Kasumi-1 (cell line): ENCODE measurements at regions not wholly inside any gene's neighbourhood (a gene's known extent, or its start where the extent isn't known, plus 50 kb on each side); places are given as distances from the start of the nearest gene placed in this dataset.
"Not testable (repeated sequence)": the region's sequence is repeated elsewhere in the genome, so short reads cannot be mapped to it uniquely, and the experiment has no call there.

Source experiments
- DNase-seq, 2 experiments: peaks; one replicate each; lab custom pipeline; 2025; lab: John Stamatoyannopoulos, UW

GRCh38 chr18:1846640-1847039 is 724.7 kb downstream of the METTL4 start:
- DNase-seq, result peak in 1 of 2 experiments; percentile 2

DNA sequence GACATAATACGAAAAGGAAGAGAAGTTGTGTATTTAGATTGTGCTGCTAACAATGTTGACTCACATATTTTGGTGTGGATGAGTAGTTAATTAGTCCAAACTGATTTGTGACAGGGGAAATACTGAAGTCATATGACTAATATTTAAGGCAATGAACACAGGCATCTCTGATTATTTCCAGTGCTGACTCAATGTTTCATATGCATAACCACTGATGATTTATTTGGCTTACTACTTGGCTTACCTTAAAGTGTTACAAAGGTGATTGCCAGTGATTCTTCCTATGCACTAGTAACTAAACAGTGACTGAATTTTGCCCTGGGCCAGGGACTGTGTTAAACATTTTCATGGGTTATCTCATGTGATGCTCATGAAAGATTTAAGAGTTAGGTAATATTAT is 722.6 kb downstream of the METTL4 start:
- no peak for DNase-seq

GRCh38 chr18:1849386-1849785 is 721.9 kb downstream of the METTL4 start:
- DNase-seq, result no peak

DNA sequence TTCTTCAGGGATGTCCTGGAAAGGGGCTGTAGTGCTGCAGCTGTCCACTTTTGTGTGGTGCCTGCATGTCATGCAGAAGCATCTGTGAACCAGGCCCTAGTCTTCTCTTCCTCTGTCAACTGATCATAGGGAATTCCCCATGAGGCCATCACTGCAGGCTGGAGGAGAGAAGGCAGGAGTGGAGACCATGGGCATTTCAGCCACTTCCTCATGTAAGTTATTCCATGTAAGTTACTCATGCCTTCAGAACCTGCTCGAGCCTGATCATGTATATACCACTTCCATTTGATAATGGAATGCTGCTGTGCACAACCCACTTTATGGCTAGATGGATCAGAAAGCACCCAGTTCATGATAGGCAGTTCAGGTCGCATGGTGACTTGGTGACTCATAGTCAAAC is 714.0 kb downstream of the METTL4 start:
- DNase-seq, result not testable (repeated sequence)

DNA sequence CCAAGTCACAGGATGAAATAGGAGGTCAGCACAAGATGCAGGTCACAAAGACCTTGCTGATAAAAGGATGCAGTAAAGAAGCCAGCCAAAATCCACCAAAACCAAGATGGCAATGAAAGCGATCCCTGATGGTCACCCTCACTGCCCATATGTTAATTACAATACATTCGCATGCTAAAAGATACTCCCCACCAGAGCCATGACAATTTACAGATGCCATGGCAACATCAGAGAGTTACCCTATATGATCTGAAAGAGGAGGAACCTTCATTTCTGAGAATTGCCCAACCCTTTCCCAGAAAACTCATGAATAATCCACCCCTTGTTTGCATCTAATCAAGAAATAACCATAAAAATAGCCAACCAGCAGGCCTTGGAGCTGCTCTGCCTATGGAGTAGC is 709.8 kb downstream of the METTL4 start:
- no peak for DNase-seq

GRCh38 chr18:1865869-1866268 is 705.4 kb downstream of the METTL4 start:
- no peak for DNase-seq

GRCh38 chr18:1872274-1872673 is 699.0 kb downstream of the METTL4 start:
- DNase-seq, result no peak

- no peak for DNase-seq
Observed at GRCh38 chr18:1875219-1875618, 696.1 kb downstream of the METTL4 start.

GRCh38 chr18:1884623-1885022 is 686.7 kb downstream of the METTL4 start:
- DNase-seq, result no peak

GRCh38 chr18:1891641-1892040 is 679.7 kb downstream of the METTL4 start:
- no peak for DNase-seq

GRCh38 chr18:1892191-1892590 is 679.1 kb downstream of the METTL4 start:
- DNase-seq, result no peak

DNA sequence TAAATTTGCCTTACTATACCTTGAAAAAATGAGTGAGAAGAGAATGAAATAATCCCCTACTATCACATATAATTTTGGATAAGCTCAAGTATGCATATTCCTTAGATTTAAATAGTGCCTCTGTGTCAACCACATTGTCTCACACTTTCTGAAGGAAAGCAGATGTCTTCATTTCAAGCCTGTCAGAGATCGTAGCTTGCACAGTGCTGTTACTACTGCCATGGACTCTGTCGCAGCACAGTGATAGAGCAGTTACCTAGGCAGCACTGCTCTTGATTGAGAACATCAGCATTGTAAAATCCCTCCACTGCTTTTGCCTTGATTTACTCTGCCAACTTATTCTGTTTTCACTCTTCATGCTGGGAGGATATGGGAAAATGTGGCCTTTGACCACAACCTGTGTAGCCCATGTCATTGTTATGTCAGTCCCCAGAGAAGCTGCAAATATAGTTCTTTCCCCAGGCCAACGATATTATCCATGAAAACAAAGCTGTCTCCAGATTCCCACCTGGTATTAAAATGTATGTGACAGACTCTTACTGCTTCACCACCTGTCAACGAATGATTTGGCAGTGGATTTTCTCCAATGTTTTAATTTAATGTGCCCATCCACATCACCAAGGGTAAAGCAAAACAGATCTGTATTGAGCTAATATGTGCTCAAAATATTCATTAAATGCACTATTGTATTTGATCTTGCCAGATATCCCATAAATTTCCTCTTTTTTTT is 675.7 kb downstream of the METTL4 start:
- no peak for DNase-seq

- DNase-seq, result no peak
Observed at GRCh38 chr18:1906421-1906820, 664.9 kb downstream of the METTL4 start.

DNA sequence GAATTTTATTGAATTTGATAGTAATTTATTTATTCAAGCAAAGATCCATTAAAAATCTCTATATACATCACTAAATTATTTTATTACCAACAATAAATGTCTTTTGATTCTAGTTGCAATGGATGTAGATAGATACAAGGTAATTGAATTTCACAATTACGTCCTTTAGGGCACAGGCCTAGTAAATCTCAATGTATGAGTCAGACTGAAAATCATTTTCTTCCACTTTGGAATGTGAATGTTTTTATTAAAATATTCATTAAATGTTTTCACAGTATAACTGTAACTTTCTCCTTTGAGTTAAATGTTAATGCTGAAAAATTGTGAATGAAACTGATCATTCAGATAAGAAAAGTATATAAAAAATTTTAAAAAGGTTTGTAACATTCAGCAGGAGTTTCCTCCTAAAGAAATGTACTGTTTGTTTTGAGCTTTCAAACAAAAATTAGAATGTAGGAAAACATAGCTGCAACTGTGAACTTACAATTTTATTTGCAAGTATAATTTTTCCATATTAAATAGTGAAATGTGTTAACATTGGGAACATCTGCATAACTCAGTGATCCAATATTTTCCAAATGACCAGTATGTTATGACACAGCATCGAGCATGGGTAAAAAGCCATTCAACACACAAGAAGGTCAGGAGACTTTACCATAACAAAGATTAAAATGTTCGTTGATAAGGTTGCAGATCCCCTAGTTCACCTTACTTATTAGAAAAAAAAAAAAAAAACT is 663.7 kb downstream of the METTL4 start:
- no peak for DNase-seq

DNA sequence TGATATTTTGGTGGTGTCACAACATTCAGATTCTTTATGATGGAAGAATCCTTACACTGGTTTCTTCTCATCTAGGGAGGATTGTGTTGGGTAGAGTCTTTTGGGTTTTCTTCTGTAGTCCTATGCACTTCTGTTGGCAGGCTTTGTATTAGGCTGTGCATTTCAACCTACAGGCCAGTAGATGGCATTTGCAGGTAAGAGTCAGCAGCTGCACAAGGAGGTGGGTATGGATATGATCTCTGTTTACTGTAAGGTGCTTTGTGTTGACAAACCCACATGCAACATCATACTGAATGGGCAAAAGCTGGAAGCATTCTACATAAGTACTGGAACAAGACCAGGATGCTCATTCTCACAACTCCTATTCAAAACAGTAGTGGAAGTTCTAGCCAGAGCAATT is 656.8 kb downstream of the METTL4 start:
- peak; percentile 44 to 51 for DNase-seq

DNA sequence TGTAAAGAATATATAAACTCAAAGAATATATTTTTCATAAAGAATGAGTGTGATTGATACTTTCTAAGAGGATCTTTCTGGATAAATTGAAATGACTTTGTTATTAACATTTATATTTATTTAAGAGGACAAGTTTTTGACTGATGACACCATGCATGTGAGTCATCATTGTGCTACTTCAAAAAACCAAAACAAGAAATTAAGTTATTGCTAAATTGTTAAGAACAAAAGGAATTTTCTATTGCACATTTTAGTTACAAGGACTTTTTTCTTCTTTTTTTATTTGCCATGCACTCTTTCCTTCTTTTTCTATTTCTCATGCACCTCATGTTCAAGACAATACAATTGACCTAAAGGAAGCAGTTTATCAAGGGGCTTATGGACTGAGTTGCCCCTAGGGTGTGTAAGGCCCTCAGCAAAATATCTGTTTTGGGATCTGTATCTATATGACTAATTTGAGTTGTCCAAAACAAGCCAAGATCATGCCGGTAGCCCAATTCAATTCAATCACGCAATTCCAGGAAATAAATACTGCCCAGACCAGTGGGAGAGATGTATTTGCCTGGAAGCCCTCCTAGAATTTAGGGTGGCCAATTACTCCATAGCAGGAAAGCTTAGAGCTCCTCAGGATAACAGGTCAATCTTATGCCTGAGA is 654.3 kb downstream of the METTL4 start:
- no peak for DNase-seq

- no peak for DNase-seq
Observed at GRCh38 chr18:1917569-1917968, 653.7 kb downstream of the METTL4 start.

DNA sequence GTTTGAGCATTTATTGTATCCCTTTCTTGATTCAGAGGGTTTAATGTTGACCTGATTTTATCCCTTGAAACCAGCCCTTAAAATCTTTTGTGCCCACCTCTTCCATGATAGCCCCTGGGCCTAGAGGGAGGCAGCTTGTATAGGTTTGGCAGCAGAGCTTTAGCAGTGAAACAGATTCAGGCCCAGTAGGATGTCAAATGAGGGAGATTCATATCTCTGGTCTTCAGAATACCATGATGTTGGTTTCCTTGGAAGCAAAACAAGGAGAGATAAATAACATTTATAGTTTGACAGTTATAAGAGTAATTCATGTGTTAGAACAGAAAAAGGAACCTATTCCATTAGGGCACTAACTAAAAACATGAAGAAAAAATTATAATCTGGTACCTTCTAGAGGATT is 649.2 kb downstream of the METTL4 start:
- no peak for DNase-seq

GRCh38 chr18:1928711-1929110 is 642.6 kb downstream of the METTL4 start:
- DNase-seq, result no peak

- no peak for DNase-seq
Observed at GRCh38 chr18:1929720-1930119, 641.6 kb downstream of the METTL4 start.

DNA sequence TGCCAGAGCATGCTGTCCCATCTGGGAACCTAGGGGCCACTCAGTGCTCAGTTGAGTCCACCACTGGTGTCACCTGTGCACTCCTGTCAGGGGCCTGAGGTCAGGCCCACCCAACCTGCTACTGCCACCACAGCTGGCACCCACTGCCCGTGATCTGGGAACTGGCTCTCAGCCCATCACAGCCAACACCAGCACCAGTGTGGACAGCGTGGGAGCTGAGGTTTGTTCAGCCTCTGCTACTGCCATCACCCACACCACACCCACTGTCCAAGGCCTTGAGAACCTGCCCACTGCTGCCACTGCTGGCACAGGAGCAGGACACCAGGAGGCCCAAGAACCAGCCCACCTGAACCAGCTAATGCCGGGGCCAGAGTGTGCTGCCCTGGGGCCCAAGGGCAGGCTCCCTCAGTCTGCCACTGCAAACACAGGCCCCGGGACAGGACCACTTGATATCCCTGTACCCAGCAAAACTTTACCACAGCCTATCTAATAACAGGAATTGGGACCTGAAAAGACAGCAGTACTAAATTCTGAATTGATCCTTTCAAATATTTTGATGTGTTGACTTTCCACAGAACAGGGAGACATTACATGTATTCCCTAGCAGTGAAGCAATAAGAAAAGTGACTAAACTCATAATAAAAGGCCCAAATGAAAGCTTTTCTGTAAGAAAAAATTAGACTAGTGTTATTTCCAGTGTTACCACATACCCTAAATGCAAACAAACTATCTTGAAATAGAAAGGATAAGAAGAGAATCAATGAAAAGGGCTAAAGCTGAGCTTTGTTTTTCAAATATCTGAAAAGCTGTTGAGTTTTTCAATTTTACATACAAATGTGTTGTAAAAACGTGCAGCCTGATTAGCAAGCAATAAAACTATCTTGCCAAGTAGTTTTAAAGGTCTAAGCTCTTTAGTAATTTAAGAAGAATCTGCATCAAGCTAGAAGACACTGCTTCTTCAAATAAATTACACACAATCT is 640.7 kb downstream of the METTL4 start:
- DNase-seq, result no peak

DNA sequence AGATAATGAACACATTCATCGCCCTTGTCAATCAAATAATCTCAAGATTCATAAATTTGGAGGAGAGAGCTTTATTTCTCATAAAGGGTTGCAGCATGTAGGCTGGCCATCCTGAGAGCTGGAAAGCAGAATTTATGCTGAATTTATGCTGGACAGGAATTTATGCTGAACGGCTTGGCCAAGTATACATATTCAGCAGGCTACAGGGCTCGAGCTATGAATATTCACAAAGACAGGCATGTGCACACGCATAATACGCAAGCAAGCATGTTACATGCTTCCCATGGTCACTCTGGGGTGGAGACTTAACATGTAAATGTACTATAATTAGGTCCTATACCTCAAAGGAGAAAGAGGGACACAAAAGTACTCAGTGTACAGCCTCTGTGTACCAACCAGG is 618.8 kb downstream of the METTL4 start:
- no peak for DNase-seq
